ENCODE measurements at regions not wholly inside any gene's neighbourhood (a gene's known extent, or its start where the extent isn't known, plus 50 kb on each side); places are given as distances from the start of the nearest gene placed in this dataset.

DNA sequence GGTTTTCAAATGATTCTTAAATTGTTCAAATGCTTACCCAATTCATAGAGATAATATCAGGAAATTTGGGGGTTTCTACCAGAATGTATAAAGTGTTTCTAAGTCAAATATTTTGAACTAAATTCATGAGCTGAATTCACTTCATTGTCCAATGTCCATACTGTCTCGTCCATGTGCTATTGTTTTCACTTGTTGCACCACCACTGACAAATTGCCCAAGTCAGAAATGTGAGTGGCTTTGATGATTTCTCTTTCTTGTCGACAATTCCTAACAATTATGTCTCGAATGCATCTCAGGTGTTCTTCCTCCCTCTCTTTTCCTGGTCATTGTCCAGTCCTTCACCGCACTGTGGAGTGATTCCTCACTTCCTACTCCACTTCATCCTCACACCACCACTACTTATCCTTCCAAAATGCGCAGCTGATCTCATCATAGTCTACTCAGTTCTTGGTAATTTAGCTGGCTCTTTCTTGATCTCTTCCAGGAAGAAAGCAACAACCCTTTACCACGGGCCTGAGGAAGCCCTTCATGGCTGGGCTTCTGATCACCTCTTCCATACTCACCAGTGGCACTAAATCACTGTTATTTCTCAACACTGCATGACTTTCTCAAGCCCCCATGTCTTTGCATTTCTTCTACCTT, 161.1 kb downstream of the FOXA2 start:
- Mint-ChIP-seq H3K4me3 (ENCODE audit: unreplicated experiment) (no peak overlapping the region), H3K27ac (ENCODE audit: unreplicated experiment) (no peak overlapping the region), H3K4me1 (ENCODE audit: low read depth) (no peaks in the 10 kb centered on the region), H3K36me3 (ENCODE audit: low read depth) (no peaks in the 10 kb centered on the region), H3K27me3 (ENCODE audit: low read depth) (peaks cover 10% of the 10 kb centered on the region), H3K9me3 (ENCODE audit: low read depth) (no peaks in the 10 kb centered on the region)
- TF ChIP-seq, protein P1, sequence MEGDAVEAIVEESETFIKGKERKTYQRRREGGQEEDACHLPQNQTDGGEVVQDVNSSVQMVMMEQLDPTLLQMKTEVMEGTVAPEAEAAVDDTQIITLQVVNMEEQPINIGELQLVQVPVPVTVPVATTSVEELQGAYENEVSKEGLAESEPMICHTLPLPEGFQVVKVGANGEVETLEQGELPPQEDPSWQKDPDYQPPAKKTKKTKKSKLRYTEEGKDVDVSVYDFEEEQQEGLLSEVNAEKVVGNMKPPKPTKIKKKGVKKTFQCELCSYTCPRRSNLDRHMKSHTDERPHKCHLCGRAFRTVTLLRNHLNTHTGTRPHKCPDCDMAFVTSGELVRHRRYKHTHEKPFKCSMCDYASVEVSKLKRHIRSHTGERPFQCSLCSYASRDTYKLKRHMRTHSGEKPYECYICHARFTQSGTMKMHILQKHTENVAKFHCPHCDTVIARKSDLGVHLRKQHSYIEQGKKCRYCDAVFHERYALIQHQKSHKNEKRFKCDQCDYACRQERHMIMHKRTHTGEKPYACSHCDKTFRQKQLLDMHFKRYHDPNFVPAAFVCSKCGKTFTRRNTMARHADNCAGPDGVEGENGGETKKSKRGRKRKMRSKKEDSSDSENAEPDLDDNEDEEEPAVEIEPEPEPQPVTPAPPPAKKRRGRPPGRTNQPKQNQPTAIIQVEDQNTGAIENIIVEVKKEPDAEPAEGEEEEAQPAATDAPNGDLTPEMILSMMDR (IDR thresholded peaks at IDR 0.05) = no peak
- DNase-seq (ENCODE audit: low spot score) = no peak

DNA sequence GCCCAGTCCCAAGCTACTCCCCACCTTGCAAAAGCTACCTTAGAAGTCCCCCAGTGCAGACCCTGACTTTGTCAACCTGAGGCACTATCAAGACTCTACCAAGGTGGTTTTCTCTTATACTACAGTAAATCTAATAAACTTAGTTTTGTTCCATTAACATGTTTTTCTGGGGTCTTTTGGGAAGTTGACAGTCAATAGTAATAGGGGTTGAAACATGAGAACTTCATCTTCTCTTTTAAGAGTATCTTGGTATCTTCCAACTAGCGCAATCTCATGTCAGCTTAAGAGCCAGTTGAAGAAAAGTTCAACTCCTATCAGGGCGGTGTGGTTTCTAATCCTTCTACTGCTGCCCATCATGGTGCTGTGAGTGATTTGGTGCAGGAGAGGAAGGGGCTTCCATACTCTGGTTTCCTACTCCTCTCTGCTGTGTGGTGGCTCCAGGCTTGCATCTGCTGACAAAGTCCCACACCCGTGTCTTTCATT, 164.2 kb downstream of the FOXA2 start:
- Mint-ChIP-seq H3K4me3 (ENCODE audit: unreplicated experiment) (no peak overlapping the region), H3K27me3 (ENCODE audit: low read depth) (peaks cover 10% of the 10 kb centered on the region)

DNA sequence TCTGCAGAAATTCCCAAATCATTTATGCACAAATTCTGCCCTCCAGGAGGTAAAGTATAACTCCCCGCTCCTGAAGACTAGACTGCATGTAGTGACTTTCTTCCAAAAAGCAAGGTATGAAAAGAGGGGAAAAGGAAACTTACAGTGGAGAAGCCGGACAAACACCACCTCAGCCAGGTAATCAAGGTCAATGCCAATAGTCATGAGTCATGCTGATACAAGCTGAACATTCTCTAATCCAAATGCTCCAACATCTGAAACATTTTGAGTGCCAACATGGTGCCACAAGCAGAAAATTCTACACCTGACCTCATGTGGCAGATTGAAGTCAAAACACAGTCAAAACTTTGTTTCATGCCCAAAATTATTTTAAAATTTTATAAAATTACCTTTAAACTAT, 165.6 kb downstream of the FOXA2 start:
- Mint-ChIP-seq H3K27ac (ENCODE audit: unreplicated experiment) (no peak overlapping the region), H3K4me3 (ENCODE audit: unreplicated experiment) (no peak overlapping the region), H3K27me3 (ENCODE audit: low read depth) (peaks cover 10% of the 10 kb centered on the region), H3K9me3 (ENCODE audit: low read depth) (no peaks in the 10 kb centered on the region), H3K36me3 (ENCODE audit: low read depth) (no peaks in the 10 kb centered on the region), H3K4me1 (ENCODE audit: low read depth) (no peaks in the 10 kb centered on the region)
- DNase-seq (ENCODE audit: low spot score) = no peak
- TF ChIP-seq, protein P1 (IDR thresholded peaks at IDR 0.05) = no peak

More for the DNA sequence above, 164.2 kb downstream of the FOXA2 start:
- TF ChIP-seq, protein P1 (IDR thresholded peaks at IDR 0.05) = no peak
- H3K27ac Mint-ChIP-seq (ENCODE audit: unreplicated experiment) = no peak overlapping the region
- no peaks in the 10 kb centered on the region for H3K36me3 Mint-ChIP-seq (ENCODE audit: low read depth)
- no peaks in the 10 kb centered on the region for H3K4me1 Mint-ChIP-seq (ENCODE audit: low read depth)
- no peaks in the 10 kb centered on the region for H3K9me3 Mint-ChIP-seq (ENCODE audit: low read depth)
- DNase-seq (ENCODE audit: low spot score) = no peak

DNA sequence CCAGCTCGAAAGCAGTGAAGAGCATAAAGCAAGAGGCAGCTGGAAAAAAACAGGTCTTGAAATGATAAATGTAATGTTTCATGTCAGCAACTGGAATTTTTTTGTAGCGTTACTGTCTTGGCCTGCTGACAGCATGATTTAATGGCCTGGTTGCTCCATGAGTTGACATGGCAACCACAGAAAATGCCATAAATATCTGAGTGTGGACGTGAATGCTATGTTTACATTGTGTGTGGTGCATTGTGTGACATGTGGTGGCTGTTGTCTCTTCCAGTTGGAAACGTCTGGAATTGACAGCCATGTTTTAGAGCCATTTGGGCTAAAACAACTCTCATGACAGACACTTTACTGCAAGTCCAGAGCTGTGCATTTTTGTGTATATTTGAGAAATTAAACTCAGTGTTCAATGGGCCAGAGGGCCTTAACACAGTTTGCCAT, 170.0 kb downstream of the FOXA2 start:
- Mint-ChIP-seq H3K27me3 (ENCODE audit: low read depth) (peaks cover 3% of the 10 kb centered on the region), H3K36me3 (ENCODE audit: low read depth) (no peaks in the 10 kb centered on the region), H3K9me3 (ENCODE audit: low read depth) (no peaks in the 10 kb centered on the region), H3K4me1 (ENCODE audit: low read depth) (no peaks in the 10 kb centered on the region), H3K27ac (ENCODE audit: unreplicated experiment) (no peak overlapping the region), H3K4me3 (ENCODE audit: unreplicated experiment) (no peak overlapping the region)
- no peak for DNase-seq (ENCODE audit: low spot score)
- TF ChIP-seq, protein P1 (IDR thresholded peaks at IDR 0.05) = no peak

DNA sequence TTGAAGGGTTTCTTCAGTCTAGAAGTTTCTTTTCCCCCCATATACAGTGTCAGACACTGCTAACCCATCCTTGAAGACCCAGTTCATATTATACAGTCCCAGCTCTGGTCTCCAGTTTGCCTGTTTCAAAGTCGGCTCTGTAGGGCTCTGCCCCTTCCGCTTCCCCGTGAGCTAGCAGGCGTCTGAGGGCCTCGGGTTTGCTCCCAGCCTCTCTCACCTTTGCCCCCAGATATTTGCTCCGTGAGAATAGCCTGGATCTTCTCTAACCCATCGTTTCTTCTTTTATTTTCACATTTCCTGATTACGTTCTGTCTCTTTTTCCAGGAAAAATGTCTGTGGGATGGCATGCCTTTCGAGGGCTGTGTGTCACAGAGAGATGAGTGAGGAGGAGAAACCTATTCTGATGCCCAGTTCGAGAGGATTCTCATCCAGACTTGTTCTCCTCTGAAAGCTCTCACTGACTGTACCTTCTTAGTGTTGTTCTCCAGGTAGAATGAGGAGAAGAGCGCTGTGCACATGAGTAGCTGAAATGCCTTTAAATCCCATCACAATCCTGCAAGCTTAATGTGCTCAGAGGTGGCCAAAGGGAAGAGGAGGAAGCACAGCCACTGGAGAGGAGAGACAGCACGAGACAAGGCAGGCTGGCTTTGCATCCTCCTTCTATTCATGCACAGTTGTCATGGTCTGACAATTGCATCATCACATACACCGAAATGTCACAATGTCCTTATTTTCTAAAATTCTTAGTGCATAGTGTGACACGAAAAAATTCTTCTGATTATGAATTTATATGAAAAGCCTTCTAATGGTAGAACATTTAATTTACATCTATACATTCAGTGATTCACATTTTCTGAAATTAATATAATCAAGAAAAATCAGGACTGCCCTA, 171.1 kb downstream of the FOXA2 start:
- no peak for DNase-seq (ENCODE audit: low spot score)
- H3K4me3 Mint-ChIP-seq (ENCODE audit: unreplicated experiment) = no peak overlapping the region
- H3K4me1 Mint-ChIP-seq (ENCODE audit: low read depth) = no peaks in the 10 kb centered on the region
- TF ChIP-seq, protein P1 (IDR thresholded peaks at IDR 0.05) = no peak
- no peak overlapping the region for H3K27ac Mint-ChIP-seq (ENCODE audit: unreplicated experiment)
- H3K9me3 Mint-ChIP-seq (ENCODE audit: low read depth) = no peaks in the 10 kb centered on the region
- peaks cover 4% of the 10 kb centered on the region for H3K27me3 Mint-ChIP-seq (ENCODE audit: low read depth)
- H3K36me3 Mint-ChIP-seq (ENCODE audit: low read depth) = no peaks in the 10 kb centered on the region
